Nephron progenitor cell (in vitro differentiated cells): ENCODE measurements at regions not wholly inside any gene's neighbourhood (a gene's known extent, or its start where the extent isn't known, plus 50 kb on each side); places are given as distances from the start of the nearest gene placed in this dataset.
"Not testable (repeated sequence)": the region's sequence is repeated elsewhere in the genome, so short reads cannot be mapped to it uniquely, and the experiment has no call there.

ENCODE experiments used
- DNase-seq: peaks from one replicate; pipeline ENCODE4 v3.0.0; 2021
- H3K27ac Mint-ChIP-seq: 2 replicates; pipeline ENCODE4 v1.8.0; 2021; ENCODE audit warnings: mild to moderate bottlenecking, moderate library complexity, mixed read lengths
- H3K27me3 Mint-ChIP-seq: 2 replicates; pipeline ENCODE4 v1.8.0; 2021; ENCODE audit warnings: mild to moderate bottlenecking, low read depth, mixed read lengths; ENCODE audit not compliant: poor library complexity
- H3K36me3 Mint-ChIP-seq: 2 replicates; pipeline ENCODE4 v1.8.0; 2021; ENCODE audit warnings: low read depth, mixed read lengths
- H3K4me1 Mint-ChIP-seq: 2 replicates; pipeline ENCODE4 v1.8.0; 2021; ENCODE audit warnings: mixed read lengths
- H3K4me3 Mint-ChIP-seq: 2 replicates; pipeline ENCODE4 v1.8.0; 2021; ENCODE audit warnings: mild to moderate bottlenecking, moderate library complexity, mixed read lengths
- H3K9me3 Mint-ChIP-seq: 2 replicates; pipeline ENCODE4 v1.8.0; 2021; ENCODE audit warnings: mild to moderate bottlenecking, moderate library complexity, mixed read lengths
- CTCF ChIP-seq: fragments of 200-600 bp; sonication (generic); IDR thresholded peaks from 2 replicates; pipeline ENCODE4 v1.5.0; 2021; ENCODE audit warnings: antibody characterized with exemption

- Mint-ChIP-seq H3K4me3 (no peak overlapping the region), H3K9me3 (peaks cover 20% of the 10 kb centered on the region), H3K4me1 (no peaks in the 10 kb centered on the region)
Measured at GRCh38 chr17:55911186-55911585, 160.3 kb downstream of the PCTP start.

GRCh38 chr17:55925440-55925839 lies 174.6 kb downstream of the PCTP start:
- H3K4me1 Mint-ChIP-seq, result no peaks in the 10 kb centered on the region
- TF ChIP-seq CTCF, result no peak
- H3K27ac Mint-ChIP-seq, result no peak overlapping the region
- H3K27me3 Mint-ChIP-seq, result no peaks in the 10 kb centered on the region
- H3K36me3 Mint-ChIP-seq, result peaks cover 4% of the 10 kb centered on the region
- H3K9me3 Mint-ChIP-seq, result peaks cover 21% of the 10 kb centered on the region
- no peak for DNase-seq
- H3K4me3 Mint-ChIP-seq, result no peak overlapping the region

More at GRCh38 chr17:55911186-55911585, 160.3 kb downstream of the PCTP start:
- Mint-ChIP-seq H3K27ac (no peak overlapping the region), H3K36me3 (no peaks in the 10 kb centered on the region), H3K27me3 (peaks cover 7% of the 10 kb centered on the region)
- no peak for DNase-seq
- TF ChIP-seq CTCF, result no peak

- H3K4me3 Mint-ChIP-seq, result no peak overlapping the region
- no peaks in the 10 kb centered on the region for H3K4me1 Mint-ChIP-seq
- no peak for TF ChIP-seq CTCF
- H3K27me3 Mint-ChIP-seq, result peaks cover 3% of the 10 kb centered on the region
- H3K9me3 Mint-ChIP-seq, result peaks cover 21% of the 10 kb centered on the region
- H3K27ac Mint-ChIP-seq, result no peak overlapping the region
- no peak for DNase-seq
- peaks cover 4% of the 10 kb centered on the region for H3K36me3 Mint-ChIP-seq
Measured at GRCh38 chr17:55926276-55926990, 175.6 kb downstream of the PCTP start.

- Mint-ChIP-seq H3K9me3 (peaks cover 18% of the 10 kb centered on the region), H3K4me3 (no peak overlapping the region), H3K4me1 (no peaks in the 10 kb centered on the region), H3K27ac (no peak overlapping the region), H3K36me3 (peaks cover 4% of the 10 kb centered on the region), H3K27me3 (peaks cover 6% of the 10 kb centered on the region)
- no peak for TF ChIP-seq CTCF
- DNase-seq, result no peak
Measured at GRCh38 chr17:55930291-55930809, 179.5 kb downstream of the PCTP start.

- no peak overlapping the region for H3K4me3 Mint-ChIP-seq
- no peak for TF ChIP-seq CTCF
- peaks cover 16% of the 10 kb centered on the region for H3K9me3 Mint-ChIP-seq
- H3K27me3 Mint-ChIP-seq, result peaks cover 9% of the 10 kb centered on the region
- no peak for DNase-seq
- no peak overlapping the region for H3K27ac Mint-ChIP-seq
- peaks cover 4% of the 10 kb centered on the region for H3K36me3 Mint-ChIP-seq
- H3K4me1 Mint-ChIP-seq, result no peaks in the 10 kb centered on the region
Measured at GRCh38 chr17:55931446-55931845, 180.6 kb downstream of the PCTP start.

- Mint-ChIP-seq H3K27me3 (peaks cover 9% of the 10 kb centered on the region), H3K4me1 (no peaks in the 10 kb centered on the region), H3K27ac (no peak overlapping the region), H3K4me3 (no peak overlapping the region), H3K36me3 (peaks cover 4% of the 10 kb centered on the region), H3K9me3 (peaks cover 16% of the 10 kb centered on the region)
- TF ChIP-seq CTCF, result no peak
- no peak for DNase-seq
Measured at GRCh38 chr17:55932973-55933372, 182.1 kb downstream of the PCTP start.

- peaks cover 46% of the 10 kb centered on the region for H3K9me3 Mint-ChIP-seq
- H3K4me1 Mint-ChIP-seq, H3K4me3 Mint-ChIP-seq, H3K27ac Mint-ChIP-seq, H3K36me3 Mint-ChIP-seq: not testable (repeated sequence)
- peaks cover 14% of the 10 kb centered on the region for H3K27me3 Mint-ChIP-seq
- peak; percentile 9 for DNase-seq
Measured at GRCh38 chr17:55939181-55939810, 188.4 kb downstream of the PCTP start.
